B cell (primary cell): ENCODE measurements at regions not wholly inside any gene's neighbourhood (a gene's known extent, or its start where the extent isn't known, plus 50 kb on each side); places are given as distances from the start of the nearest gene placed in this dataset.

ENCODE experiments used
- CTCF ChIP-seq: fragments of 200-600 bp; IDR thresholded peaks from one replicate; pipeline ENCODE4 v1.8.0; 2022; ENCODE audit warnings: antibody characterized with exemption, mild to moderate bottlenecking
- EZH2 ChIP-seq: IDR thresholded peaks from 2 replicates; pipeline ENCODE4 v1.6.1; 2012; ENCODE audit warnings: borderline replicate concordance, low read depth, mild to moderate bottlenecking, moderate library complexity, low read length; ENCODE audit not compliant: insufficient read depth, poor library complexity, severe bottlenecking

DNA sequence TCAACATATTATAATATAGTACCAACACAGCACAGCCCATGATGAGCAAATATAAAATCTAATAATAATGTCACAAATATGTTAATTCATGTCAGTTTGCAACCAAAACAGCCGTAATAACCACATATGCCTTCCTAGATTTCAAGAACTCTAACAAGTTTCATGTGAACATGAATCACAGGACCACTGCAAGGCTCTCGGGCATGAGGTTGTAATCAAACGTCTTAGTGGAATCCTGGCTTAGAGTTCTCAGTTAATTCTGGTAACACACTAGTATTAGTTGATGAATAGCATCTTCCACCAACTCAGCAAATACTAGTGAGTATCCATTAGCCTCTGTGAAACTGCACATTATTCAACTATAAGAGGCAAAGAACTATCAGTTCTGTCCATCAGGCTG is 379.3 kb upstream of the TENM3 start:
- TF ChIP-seq EZH2 = no peak
- TF ChIP-seq CTCF = no peak
